Activated CD4-positive, alpha-beta T cell treated with anti-CD3 and anti-CD28 coated beads, Interleukin-2, Interleukin-6, amounts not matched to agents 100 ng/mL and 50 ng/mL, durations not matched to agents 16 hours and 8 hours (primary cell): ENCODE measurements at regions not wholly inside any gene's neighbourhood (a gene's known extent, or its start where the extent isn't known, plus 50 kb on each side); places are given as distances from the start of the nearest gene placed in this dataset.
"Not testable (repeated sequence)": the region's sequence is repeated elsewhere in the genome, so short reads cannot be mapped to it uniquely, and the experiment has no call there.

ENCODE experiments used
- DNase-seq: peaks from one replicate; pipeline ENCODE4 v3.0.0-alpha.2; 2020

DNA sequence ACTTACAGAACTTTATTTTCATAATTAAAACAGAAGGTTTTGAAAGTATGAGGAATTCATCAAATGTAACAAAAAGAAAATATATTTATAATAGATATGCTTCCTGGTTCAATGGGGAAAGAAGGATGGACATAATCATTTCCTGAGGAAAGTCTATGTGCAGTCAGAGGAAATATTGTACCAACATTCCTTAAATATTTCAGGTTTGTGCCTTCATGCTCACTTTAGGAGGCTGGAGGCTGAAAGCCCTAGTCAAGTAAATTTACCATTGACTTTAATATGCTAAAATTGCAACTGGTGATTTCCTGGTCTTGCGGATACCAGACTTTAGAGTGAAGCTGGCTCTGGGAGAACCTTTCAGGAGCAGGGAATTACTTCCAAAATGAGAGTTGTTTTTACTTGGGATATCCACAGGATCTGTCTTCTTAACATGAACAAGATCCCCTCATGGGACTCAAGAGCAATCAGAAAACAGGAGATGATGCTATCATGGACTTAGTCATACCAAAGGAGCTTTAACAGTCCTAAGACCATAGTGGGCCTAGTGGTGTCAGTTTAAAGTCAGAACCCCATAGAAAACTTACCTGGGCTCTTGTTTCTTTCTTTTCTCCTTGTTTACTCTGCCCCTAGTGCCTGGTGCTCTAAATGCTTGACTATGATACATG is 762.8 kb upstream of the GRAMD2B start:
- DNase-seq = no peak

DNA sequence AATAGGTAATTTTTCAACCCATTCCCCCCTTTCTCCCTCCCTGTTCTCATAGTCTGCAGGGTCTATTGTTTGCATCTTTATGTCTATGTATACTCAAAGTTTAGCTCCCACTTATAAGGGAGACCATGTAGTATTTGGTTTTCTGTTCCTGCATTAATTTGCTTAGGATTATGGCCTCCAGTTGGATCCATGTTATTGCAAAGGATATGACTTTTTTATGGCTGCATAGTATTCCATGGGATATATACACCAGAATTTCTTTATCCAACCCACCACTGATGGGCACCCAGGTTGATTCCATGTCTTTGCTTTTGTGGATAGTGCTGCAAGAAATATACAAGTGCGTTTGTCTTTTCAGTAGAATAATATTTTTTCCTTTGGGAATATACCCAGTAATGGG is 761.6 kb upstream of the GRAMD2B start:
- DNase-seq = no peak

DNA sequence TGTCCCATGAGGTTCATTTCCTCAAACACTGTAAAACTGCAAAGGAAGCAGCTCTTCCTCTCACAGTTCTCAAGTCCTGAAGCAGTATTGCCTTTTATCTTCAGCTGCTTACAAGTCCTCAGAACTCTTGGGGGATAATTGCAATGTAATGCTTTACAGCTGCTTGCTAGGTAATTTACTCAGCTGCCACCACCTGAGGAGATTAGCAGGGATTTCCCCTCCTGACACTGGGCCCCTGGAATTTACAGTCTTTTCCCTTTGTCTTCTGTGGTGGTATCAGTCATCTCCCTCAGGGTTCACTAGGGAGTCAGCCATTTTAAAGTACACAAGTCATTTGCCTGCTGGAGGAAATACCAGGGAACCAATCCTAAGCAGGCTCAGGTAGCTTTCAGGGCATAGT is 754.3 kb upstream of the GRAMD2B start:
- no peak for DNase-seq

DNA sequence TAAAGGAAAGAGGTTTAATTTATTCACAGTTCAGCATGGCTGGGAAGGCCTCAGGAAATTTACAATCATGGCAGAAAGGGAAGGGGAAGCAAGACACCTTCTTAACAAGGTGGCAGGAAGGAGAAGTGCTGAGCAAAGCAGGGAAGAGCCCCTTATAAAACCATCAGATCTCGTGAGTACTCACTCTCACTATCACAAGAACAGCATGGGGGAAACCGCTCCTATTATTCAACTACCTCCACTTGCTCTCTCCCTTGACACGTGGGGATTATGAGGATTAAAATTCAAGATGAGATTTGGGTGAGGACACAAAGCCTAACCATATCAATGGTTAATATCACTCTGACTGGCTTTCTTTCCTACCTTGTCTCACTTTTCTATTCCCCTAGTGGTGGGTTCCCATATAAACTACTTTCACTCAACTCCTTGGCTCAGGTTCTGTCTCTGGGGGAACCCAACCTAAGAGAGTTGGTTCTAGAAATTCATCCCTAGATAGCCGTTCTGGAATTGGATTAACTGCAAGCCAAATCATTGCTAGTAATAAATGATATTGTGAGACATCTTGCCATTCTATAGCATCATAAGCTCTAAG is 749.8 kb upstream of the GRAMD2B start:
- DNase-seq = no peak

DNA sequence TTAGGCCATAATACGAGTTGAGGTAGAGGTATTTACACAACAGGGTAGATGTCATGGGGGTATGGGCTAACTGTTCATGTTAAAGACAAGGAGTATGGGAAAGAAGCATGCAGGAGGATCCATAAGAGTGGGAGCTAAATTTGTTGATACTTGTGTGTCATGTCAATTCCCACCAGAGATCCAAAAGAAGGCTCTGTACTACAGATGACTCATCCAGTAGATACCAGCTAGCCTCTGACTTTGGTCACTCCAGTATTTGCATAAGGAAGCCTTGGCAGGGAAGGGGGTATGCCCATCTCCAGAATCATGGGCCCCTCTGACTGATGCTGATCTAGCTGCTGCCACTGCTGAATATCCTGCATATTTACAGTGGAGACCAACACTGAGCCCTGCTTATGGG is 743.7 kb upstream of the GRAMD2B start:
- DNase-seq = no peak

DNA sequence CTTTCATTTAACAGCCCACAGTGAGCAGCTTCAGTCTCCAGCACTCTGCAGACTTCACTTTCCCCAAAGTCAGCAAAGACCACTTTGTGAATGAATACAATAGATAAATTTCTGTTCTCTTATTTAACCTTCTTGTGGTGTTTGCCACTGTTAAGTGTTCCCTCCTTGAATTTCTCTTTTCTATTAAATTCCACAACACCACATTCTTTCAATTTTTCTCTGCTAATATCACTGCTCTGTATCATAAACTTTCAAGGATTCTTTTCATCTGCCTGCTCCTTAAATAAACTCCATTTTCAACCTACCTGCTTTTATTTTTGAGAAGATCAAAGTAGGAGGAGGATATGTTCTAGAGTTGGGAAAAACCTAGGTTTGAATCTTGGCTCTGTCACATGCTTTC is 739.5 kb upstream of the GRAMD2B start:
- DNase-seq = no peak

DNA sequence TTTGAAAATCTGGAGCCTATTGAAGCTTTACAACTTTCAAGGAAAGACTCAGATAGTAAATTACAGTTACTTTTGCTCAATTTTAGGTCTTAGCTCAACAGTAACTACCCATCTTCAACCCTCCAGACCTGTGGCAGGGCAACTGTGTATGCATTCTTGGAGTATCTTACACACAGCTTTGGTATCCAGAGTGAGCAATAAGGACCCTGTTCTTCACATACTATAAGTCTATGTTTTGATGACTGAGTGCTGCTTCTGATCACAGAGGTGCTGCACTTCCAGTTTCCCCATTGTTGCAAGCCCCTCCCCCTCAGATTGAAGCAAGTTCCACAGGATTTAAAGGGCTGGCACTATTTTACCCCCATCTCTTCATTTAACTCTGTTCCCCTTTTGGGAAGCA is 737.4 kb upstream of the GRAMD2B start:
- no peak for DNase-seq

DNA sequence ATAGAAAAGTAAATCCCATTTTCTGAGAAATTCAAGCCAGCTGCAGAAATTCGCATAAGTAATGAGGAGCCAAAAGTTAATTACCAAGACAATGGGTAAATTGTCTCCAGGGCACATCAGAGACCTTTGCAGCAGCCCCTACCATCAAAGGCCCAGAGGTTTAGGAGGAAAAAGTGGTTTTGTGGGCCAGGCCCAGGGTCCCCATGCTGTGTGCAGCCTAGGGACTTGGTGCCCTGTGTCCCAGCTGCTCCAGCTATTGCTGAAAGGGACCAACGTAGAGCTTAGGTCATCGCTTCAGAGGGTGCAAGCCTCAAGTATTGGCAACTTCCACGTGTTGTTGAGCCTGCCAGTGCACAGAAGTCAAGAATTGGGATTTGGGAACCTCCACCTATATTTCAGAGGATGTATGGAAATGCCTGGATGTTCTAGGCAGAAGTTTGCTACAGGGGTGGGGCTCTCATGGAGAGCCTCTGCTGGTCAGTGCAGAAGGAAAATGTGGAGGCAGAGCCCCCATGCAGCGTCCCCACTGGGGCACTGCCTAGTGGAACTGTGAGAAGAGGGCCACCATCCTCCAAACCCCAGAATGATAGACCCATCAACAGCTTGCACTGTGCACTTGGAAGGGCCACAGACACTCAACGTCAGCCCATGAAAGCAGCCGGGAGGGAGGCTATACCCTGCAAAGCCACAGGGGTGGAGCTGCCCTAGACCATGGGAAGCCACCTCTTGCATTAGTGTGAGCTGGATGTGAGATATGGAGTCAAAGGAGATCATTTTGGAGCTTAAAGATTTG is 731.3 kb upstream of the GRAMD2B start:
- DNase-seq = not testable (repeated sequence)

DNA sequence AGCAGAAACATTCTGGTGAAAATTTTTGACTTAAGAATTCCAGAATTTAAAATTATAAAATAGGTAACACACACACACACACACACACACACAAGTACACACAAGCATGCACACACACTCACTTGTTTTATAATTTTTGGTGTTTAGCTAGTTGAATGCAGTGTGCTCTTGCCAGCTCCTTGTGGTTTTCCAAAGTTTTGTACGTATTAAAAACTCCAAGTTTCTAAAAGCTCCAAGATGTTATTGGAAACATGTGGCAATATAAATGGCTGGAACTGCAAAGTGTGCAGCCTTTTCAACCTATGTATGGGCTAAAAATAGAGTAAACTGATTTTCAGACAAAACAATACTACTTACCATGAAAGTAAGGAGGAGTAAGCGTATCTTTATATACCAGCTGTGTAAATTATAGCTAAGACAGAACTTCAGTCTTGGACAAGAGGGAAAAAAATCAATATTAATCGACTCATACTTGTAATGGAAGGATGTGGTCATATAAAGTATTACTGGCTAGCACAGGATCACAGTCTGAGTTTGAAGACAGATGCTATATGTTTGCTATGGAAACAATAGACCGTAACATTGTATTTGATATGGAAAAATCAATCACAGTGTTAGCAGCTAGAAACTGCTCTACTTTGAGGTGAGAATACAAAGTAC is 727.1 kb upstream of the GRAMD2B start:
- no peak for DNase-seq

DNA sequence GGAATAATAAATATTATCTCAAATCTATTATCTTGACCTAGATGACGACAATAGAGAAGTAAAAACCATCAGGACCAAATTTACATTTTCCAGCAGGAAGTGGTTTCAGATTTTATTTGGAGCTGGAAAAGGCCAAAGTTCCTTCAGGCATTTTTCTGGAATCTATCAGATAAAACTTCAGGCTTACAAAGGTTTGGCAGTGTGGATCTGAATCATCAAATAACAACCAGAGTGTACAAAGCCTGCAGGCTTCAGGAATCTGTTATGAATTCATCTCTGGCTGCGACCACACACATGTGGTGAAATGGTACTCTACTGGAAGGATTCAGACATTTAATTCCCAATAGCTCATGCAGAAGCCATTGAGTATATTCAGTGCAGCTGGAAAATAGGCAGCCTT is 726.4 kb upstream of the GRAMD2B start:
- DNase-seq = no peak

DNA sequence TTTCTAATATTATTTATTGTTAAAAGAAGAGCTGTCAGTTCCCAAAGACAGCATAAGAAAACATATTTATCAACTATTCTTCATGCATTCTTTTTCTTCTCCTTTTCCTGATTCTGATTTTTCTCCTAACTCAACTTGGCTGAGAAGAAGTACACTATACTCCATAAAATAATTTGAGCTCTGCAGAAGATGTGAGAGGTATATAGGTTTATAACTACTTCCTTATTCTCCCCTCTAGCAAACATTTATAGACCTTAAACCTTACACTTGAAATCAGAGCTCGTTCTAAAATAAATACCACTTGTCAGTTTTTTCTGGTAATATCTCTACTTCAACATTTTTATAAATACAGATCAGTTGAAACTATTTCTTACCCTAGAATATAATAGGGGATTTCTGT is 724.8 kb upstream of the GRAMD2B start:
- no peak for DNase-seq

DNA sequence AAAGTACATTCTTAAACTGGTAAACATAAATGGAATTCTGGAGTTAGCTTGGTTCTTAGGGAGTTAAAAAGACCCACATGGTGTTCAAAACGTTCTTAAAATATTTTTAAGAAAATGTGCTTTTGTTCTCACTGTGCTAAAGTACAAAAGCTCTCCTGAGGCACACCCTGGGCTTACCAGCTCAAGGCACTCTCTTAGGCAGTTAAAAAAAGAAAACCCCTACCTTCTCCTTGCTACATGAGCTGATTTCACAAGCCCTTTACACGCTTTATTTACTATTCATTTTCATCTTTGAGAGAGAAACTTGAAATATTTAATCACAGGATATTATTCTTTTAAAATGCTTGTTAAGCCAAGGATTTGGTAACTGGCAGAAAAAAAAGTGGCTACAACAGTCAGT is 723.3 kb upstream of the GRAMD2B start:
- DNase-seq = no peak

DNA sequence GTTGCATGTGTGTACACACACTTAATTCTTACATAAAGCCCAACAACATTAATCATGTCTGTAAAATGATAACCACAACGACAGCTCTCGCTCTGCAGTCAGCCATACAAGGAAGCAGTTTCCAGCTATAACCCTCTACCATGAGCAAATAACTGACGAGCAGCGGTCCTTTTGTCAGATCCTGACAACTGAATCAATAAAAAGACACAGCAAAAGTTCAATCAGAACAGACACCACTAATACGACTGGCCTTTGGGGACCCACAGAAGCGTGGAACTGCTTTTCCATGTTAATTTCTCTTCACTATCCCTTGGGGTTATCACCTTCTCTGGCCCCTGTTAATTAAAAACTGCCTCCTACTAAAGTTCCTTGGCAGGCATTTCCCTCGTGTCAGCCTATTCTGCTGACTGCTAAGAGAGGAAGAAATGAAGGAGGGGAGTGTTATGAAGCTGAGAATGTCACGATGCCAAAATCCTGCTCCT is 722.8 kb upstream of the GRAMD2B start:
- DNase-seq = no peak

DNA sequence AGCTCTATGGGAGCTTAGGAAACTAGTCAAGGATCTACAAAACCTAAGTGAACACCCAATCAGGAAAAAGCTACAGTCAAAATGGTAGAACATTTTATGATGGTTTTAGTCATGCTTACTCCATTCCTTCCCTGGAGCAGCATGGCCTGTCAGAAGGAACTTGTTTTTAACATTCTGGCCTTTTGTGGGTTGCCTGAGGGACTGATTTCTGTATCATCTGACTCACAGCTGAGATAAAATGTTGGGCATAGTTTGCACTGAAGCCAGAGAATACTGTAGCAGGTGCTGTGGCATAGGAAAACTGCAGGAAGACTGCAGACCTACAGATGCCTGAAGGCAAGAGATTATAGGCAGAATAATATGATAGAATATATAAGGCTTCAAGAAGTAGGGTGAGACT is 719.6 kb upstream of the GRAMD2B start:
- DNase-seq = no peak

DNA sequence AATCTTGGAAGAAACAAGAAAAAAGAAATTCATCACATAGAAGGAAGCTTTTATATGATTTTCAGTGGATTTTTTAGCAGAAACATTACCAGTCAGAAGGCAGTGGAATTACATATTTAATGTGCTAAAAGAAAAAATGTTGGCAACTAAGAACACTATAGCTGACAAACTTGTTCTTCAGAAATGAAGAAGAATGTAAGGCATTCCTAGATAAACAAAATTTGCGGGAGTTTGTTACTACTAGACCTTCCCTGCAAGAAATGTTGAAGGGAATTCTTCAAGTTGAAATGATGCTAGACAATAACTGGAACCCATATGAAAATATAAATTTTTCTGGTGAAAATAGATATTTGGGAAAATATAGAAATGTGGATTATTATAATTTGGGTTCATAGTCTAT is 718.3 kb upstream of the GRAMD2B start:
- DNase-seq = no peak

DNA sequence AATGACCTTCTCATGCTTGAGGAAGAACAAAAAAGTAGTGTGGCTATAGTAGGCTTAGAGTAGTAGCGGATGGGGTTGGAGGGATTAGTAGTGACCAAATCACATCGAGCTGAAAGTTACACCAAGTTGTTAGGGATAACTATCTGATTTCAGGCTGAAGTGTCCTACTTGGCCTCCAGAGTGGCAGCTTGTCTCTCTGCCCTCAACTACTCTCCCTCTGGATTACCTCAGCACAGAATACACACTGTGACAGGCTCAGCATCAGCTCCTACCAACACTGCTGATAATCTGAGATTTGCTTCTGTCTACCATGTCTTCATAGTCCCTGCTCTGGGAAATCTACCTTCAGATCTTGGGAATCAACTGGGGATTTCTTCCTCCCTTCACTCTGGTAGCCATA is 714.6 kb upstream of the GRAMD2B start:
- DNase-seq = no peak

DNA sequence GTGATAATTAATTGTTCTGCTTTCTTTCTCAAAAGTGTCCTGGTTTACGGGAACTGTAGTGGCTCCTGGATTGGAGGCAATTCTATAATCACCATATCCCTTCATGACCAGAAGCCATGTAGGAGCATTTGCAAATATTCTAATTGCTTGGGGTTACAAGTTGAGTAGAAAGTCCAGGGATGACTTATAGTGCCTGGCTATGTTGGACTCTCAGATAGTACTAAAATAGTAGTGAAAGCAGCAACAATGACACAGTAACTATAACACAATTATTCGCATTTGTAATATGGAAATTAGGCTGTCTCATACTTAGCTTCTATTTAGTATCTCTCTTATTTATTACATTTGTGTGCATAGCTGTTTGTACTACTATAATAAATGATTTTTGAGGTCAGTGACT is 712.5 kb upstream of the GRAMD2B start:
- no peak for DNase-seq

DNA sequence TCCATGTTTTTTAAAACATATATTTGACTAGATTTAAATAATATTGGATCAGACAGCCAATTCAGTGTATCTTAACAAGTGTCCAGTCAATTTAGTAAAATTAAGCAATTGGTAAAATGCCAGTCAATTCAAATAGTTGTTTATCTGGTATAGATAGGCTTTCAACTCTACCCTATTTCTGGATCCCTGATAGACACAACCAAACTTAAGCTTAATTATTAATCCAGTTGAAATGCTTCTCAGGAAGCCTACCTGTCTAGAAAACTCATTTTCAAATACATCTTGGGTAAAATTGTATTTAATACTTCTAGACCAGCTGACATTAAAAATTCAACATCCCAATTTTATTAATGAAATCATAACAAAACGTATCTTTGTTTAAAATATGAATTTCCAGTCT is 710.8 kb upstream of the GRAMD2B start:
- DNase-seq = no peak

DNA sequence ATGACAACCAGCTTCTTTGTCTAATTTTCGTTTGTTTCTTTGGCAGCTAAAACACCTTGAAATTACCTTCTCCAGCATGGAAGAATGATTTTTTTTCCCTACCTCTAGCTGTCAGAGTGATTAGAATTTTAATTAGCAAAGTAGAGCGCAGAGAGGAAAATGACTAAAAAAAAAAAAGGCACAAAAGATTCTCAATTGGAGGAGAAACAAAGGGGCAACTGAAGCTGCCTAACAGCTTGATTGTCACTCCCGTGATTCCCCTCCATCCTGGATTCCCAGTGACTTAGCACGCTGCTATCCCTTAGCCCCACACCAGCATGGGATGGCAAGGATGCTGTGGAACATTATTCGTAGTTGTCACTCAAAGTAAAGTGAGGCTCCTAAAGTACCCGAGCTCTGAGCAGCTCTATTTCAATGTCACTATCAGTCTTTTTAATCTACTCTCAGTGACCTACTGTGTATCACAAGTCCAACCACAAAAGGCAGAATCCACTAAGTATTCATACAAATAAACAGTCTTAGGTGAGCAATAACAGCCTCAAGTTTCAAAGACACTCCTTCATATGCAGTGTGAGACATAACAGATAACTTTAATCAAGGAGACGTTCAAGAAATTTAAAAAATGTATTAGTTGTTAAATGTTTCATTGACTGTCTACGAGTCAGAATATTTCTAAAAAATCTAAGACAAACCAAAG is 710.0 kb upstream of the GRAMD2B start:
- no peak for DNase-seq

DNA sequence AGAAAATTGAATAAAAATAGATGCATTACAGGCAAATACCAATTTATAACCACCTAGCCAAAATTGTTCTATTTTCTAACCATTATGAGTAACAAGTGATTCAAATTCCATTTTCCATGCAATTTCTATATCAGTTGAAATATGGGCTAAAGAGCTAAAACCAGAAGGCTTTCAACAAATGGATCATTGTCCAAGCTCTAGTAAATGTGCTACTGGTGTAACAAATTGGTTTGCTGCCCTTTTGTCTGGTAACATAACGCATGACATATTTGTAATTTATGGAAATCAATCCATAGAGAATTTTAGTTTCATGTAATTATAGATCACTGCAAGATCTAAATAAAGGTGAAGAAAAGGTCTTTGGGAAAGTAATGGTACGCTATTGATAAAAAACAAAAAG is 708.0 kb upstream of the GRAMD2B start:
- DNase-seq = no peak

DNA sequence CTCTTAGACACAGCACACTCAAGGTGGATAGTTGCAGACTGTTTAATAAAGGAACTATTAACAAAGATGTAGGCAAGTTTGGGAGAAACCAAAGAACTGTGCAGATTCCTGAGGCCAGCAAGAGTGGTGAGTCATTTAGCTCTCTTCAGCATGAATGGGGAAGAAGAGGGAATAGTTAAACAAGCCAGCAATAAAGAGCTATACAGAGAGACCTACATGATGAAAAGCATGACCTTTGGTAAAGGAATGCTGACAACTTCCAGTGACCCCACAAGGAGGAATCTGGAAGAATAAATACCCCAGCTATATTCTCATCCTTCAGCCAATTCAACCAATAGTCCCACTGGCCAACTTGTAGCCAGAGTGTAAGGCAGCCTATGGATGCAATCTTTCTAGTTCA is 706.0 kb upstream of the GRAMD2B start:
- DNase-seq = no peak

DNA sequence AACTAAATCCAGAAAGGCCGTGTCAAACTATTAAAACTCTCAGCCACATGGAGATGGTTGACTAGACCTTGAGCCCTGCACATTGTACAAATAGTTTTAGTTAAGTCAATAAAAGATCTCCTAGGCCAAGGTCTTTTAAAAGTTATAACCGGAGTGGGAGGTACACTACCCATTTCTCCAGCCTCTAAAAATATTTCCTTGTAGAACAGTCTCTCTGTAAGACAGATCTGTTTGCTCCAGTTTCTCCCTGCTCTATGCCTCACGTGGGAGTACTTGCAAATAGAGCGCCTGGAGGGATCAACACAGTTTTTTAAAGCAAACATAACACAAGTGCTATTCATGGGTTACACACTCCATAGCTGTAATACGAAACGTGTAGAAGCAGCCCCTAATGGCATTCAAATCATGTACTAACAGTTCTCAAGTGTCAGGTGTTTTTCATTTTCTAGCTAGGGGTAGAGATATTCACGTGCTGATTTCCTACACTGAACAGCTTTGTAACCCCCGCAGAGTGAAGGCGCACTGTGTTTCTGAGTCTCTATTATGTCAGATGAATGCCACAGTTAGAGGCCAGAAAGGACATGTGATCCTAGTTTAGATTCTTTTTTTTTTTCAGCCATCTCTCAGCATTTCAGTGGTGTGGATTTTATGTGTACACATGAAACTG is 703.4 kb upstream of the GRAMD2B start:
- no peak for DNase-seq

DNA sequence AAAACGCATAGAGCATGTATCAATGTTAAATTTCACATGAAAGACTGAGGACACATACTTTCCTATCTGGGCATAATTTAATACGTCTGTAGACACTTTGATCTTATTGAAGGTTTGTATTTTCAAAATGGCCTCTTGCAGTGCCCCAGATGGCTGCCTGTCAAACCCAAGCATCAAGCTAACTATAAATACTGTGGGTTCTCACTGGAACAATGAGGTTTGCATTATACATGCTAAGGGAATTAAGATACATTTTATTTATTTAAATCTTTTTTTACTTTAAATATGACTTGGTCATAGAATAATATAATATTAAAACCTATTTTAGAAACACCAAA is 702.9 kb upstream of the GRAMD2B start:
- DNase-seq = no peak
